Suprapubic skin (tissue), 3 donors: ENCODE measurements at regions not wholly inside any gene's neighbourhood (a gene's known extent, or its start where the extent isn't known, plus 50 kb on each side); places are given as distances from the start of the nearest gene placed in this dataset.

Experiments
- CTCF ChIP-seq, 2 donors: fragments of 200-600 bp in 1 of 2; fragments of 450-650 bp in 1 of 2; sonication (generic) in 1 of 2; IDR thresholded peaks; one replicate each; pipeline ENCODE4 v1.5.1; 2016 to 2019; ENCODE audit warnings: antibody characterized with exemption in 2 of 2, mild to moderate bottlenecking in 1 of 2, moderate library complexity in 1 of 2
- POLR2AphosphoS5 ChIP-seq, 3 donors: sonication (generic); formaldehyde crosslinking; IDR thresholded peaks; one replicate each; pipeline ENCODE4 v1.6.1; 2017; ENCODE audit warnings: antibody characterized with exemption in 3 of 3

GRCh38 chr17:14942526-14943190, 322.5 kb downstream of the PMP22 start:
- TF ChIP-seq POLR2AphosphoS5 (IDR thresholded peaks at IDR 0.05) (no peak), CTCF (IDR thresholded peaks at IDR 0.05) (no peak)
